WTC11 (cell line): ENCODE measurements at regions not wholly inside any gene's neighbourhood (a gene's known extent, or its start where the extent isn't known, plus 50 kb on each side); places are given as distances from the start of the nearest gene placed in this dataset.

Source experiments
- ATAC-seq: fragments of 200-7000 bp; cut with Tn5 transposase; 2 replicates; pipeline ENCODE4 v1.10.0; 2021; ENCODE audit warnings: mild to moderate bottlenecking, moderate library complexity
- CTCF ChIA-PET: fragments of 300-600 bp; sonication (Branson Sonifier 250); formaldehyde crosslinking; loops from one replicate; lab custom pipeline; 2021; ENCODE audit warnings: antibody characterized with exemption; lab: Charles Lee
- POLR2A ChIA-PET: fragments of 350-600 bp; sonication (Branson Sonifier 250); formaldehyde crosslinking; loops from one replicate; lab custom pipeline; 2021; ENCODE audit warnings: antibody characterized with exemption; lab: Charles Lee
- DNase-seq: peaks from one replicate; pipeline ENCODE4 v3.0.0; 2021; ENCODE audit warnings: low spot score
- H3K27ac Mint-ChIP-seq: 2 replicates; pipeline ENCODE4 v1.8.0; 2021; ENCODE audit warnings: mixed read lengths
- H3K27me3 Mint-ChIP-seq: 2 replicates; pipeline ENCODE4 v1.8.0; 2021; ENCODE audit warnings: low read depth, mild to moderate bottlenecking, moderate library complexity, mixed read lengths
- H3K36me3 Mint-ChIP-seq: 2 replicates; pipeline ENCODE4 v1.8.0; 2021; ENCODE audit warnings: mixed read lengths
- H3K4me1 Mint-ChIP-seq: 2 replicates; pipeline ENCODE4 v1.8.0; 2022; ENCODE audit warnings: mixed read lengths
- H3K4me3 Mint-ChIP-seq: 2 replicates; pipeline ENCODE4 v1.8.0; 2021; ENCODE audit warnings: mild to moderate bottlenecking, moderate library complexity, mixed read lengths
- H3K9me3 Mint-ChIP-seq: 2 replicates; pipeline ENCODE4 v1.8.0; 2021; ENCODE audit warnings: mixed read lengths
- ATF1 ChIP-seq: sonication (generic); formaldehyde crosslinking; IDR thresholded peaks from 2 replicates; pipeline ENCODE4 v1.8.1; 2023; ENCODE audit warnings: mild to moderate bottlenecking, moderate library complexity, missing genetic modification reagents
- ELF4 ChIP-seq: sonication (generic); formaldehyde crosslinking; IDR thresholded peaks from 2 replicates; pipeline ENCODE4 v1.8.1; 2022; ENCODE audit warnings: low read depth, mild to moderate bottlenecking, moderate library complexity, missing genetic modification reagents
- ESRRA ChIP-seq: sonication (generic); formaldehyde crosslinking; IDR thresholded peaks from 2 replicates; pipeline ENCODE4 v1.8.1; 2022; ENCODE audit warnings: mild to moderate bottlenecking, missing genetic modification reagents, borderline replicate concordance
- KAT7 ChIP-seq: sonication (generic); formaldehyde crosslinking; IDR thresholded peaks from 2 replicates; pipeline ENCODE4 v1.8.1; 2023; ENCODE audit warnings: missing genetic modification reagents, mild to moderate bottlenecking, borderline replicate concordance
- NFATC4 ChIP-seq: fragments of 250-450 bp; sonication (Bioruptor Pico); IDR thresholded peaks from 2 replicates; pipeline ENCODE4 v1.9.0; 2021; ENCODE audit warnings: mild to moderate bottlenecking
- NFE2L1 ChIP-seq: sonication (generic); formaldehyde crosslinking; IDR thresholded peaks from 2 replicates; pipeline ENCODE4 v1.8.1; 2023; ENCODE audit warnings: missing genetic modification reagents
- RORB ChIP-seq: fragments of 250-450 bp; sonication (Bioruptor Pico); IDR thresholded peaks from 2 replicates; pipeline ENCODE4 v1.9.0; 2021; ENCODE audit warnings: mild to moderate bottlenecking
- SMAD4 ChIP-seq: sonication (generic); formaldehyde crosslinking; IDR thresholded peaks from 2 replicates; pipeline ENCODE4 v1.8.0; 2022; ENCODE audit warnings: mild to moderate bottlenecking, missing genetic modification reagents
- SP1 ChIP-seq: sonication (generic); formaldehyde crosslinking; conservative IDR thresholded peaks from 2 replicates; pipeline ENCODE4 v1.8.1; 2022; ENCODE audit warnings: missing genetic modification reagents
- TF ChIP-seq, protein P1 (sequence below): sonication (generic); formaldehyde crosslinking; conservative IDR thresholded peaks from 2 replicates; pipeline ENCODE4 v1.8.1; 2022; ENCODE audit warnings: mild to moderate bottlenecking, missing genetic modification reagents
- TF ChIP-seq, protein P2 (sequence below): sonication (generic); formaldehyde crosslinking; IDR thresholded peaks from 2 replicates; pipeline ENCODE4 v1.8.1; 2023; ENCODE audit warnings: mild to moderate bottlenecking, missing genetic modification reagents
- TF ChIP-seq, protein P3 (sequence below): sonication (generic); formaldehyde crosslinking; IDR thresholded peaks from 2 replicates; pipeline ENCODE4 v1.8.1; 2023; ENCODE audit warnings: mild to moderate bottlenecking, missing genetic modification reagents, moderate library complexity
- TF ChIP-seq, protein P4 (sequence below): sonication (generic); formaldehyde crosslinking; IDR thresholded peaks from 2 replicates; pipeline ENCODE4 v1.8.0; 2023; ENCODE audit warnings: missing genetic modification reagents
- TF ChIP-seq, protein P5 (sequence below): sonication (generic); formaldehyde crosslinking; IDR thresholded peaks from 2 replicates; pipeline ENCODE4 v1.8.1; 2023; ENCODE audit warnings: mild to moderate bottlenecking, missing genetic modification reagents
- TF ChIP-seq, protein P6 (sequence below): sonication (generic); formaldehyde crosslinking; IDR thresholded peaks from 2 replicates; pipeline ENCODE4 v1.8.1; 2022; ENCODE audit warnings: mild to moderate bottlenecking, missing genetic modification reagents, moderate library complexity, borderline replicate concordance
- TF ChIP-seq, protein P7 (sequence below): fragments of 250-450 bp; sonication (Bioruptor Pico); IDR thresholded peaks from 2 replicates; pipeline ENCODE4 v1.8.0; 2021; ENCODE audit warnings: mild to moderate bottlenecking
- TF ChIP-seq, protein P8 (sequence below): fragments of 250-450 bp; sonication (Bioruptor Pico); IDR thresholded peaks from 2 replicates; pipeline ENCODE4 v2.1.2; 2022; ENCODE audit warnings: mild to moderate bottlenecking, moderate library complexity

DNA sequence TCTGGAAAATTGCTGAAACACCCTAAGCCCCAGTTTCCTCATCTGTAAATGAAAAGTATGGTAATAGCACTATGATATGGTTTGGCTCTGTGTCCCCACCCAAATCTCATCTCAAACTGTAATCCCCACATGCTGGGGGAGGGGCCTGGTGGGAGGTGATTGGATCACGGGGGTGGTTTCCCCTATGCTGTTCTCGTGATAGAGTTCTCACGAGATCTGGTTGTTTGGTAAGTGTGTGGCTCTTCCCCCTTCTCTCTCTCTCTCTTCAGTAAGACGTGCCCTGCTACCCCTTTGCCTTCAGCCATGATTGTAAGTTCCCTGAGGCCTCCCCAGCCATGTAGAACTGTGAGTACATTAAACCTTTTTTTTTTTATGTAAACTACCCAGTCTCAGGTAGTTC, 490.7 kb downstream of the TMEM114 start (continued):
- TF ChIP-seq, protein P1, sequence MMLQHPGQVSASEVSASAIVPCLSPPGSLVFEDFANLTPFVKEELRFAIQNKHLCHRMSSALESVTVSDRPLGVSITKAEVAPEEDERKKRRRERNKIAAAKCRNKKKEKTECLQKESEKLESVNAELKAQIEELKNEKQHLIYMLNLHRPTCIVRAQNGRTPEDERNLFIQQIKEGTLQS (CRISPR knock-in tag), result no peak

DNA sequence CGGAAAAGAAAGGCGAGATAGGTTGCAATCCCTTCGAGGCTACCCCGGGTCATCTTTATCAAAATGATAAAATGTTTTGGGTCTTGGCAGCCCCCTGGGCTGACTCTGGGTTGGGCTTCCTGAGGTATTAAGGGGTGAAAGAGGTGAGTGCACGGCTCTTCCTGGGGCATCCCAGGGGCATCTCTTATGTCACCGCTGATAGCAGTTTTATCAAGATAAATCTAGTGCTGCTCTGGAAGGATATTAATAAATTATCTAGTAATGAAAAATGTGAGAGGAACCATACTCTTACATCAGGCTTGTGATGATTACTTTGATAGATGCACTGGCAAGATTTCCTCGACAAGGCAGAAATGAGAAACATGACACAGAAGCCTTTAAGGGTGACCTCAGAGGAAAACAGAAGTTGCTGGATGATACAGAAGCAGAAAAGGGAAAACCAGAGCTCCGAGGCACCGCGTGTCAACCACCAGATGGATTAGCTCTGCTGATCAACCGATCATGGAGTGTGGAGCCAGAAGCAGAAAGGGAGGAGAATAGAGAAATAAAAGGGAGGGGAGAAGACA, 491.3 kb downstream of the TMEM114 start:
- POLR2A ChIA-PET, result no interaction called here
- H3K4me3 Mint-ChIP-seq, result no peak overlapping the region
- no peak for ATAC-seq

More for the DNA sequence above, 491.3 kb downstream of the TMEM114 start:
- DNase-seq, result no peak
- H3K27ac Mint-ChIP-seq, result no peak overlapping the region
- no peaks in the 10 kb centered on the region for H3K4me1 Mint-ChIP-seq
- H3K9me3 Mint-ChIP-seq, result peaks cover 83% of the 10 kb centered on the region
- H3K27me3 Mint-ChIP-seq, result peaks cover 20% of the 10 kb centered on the region
- peaks cover 70% of the 10 kb centered on the region for H3K36me3 Mint-ChIP-seq
- CTCF ChIA-PET, result no interaction called here
- no peak for TF ChIP-seq ELF4
- no peak for TF ChIP-seq NFE2L1 (CRISPR knock-in tag)
- TF ChIP-seq ATF1 (CRISPR knock-in tag), result no peak
- TF ChIP-seq ESRRA (CRISPR knock-in tag), result no peak
- TF ChIP-seq SP1 (CRISPR knock-in tag), result no peak
- no peak for TF ChIP-seq KAT7 (CRISPR knock-in tag)
- TF ChIP-seq, protein P2, sequence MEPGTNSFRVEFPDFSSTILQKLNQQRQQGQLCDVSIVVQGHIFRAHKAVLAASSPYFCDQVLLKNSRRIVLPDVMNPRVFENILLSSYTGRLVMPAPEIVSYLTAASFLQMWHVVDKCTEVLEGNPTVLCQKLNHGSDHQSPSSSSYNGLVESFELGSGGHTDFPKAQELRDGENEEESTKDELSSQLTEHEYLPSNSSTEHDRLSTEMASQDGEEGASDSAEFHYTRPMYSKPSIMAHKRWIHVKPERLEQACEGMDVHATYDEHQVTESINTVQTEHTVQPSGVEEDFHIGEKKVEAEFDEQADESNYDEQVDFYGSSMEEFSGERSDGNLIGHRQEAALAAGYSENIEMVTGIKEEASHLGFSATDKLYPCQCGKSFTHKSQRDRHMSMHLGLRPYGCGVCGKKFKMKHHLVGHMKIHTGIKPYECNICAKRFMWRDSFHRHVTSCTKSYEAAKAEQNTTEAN (CRISPR knock-in tag), result no peak
- TF ChIP-seq, protein P3, sequence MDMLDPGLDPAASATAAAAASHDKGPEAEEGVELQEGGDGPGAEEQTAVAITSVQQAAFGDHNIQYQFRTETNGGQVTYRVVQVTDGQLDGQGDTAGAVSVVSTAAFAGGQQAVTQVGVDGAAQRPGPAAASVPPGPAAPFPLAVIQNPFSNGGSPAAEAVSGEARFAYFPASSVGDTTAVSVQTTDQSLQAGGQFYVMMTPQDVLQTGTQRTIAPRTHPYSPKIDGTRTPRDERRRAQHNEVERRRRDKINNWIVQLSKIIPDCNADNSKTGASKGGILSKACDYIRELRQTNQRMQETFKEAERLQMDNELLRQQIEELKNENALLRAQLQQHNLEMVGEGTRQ (CRISPR knock-in tag), result no peak
- no peak for TF ChIP-seq SMAD4
- no peak for TF ChIP-seq RORB (CRISPR knock-in tag)
- TF ChIP-seq NFATC4, result no peak
- TF ChIP-seq, protein P4, sequence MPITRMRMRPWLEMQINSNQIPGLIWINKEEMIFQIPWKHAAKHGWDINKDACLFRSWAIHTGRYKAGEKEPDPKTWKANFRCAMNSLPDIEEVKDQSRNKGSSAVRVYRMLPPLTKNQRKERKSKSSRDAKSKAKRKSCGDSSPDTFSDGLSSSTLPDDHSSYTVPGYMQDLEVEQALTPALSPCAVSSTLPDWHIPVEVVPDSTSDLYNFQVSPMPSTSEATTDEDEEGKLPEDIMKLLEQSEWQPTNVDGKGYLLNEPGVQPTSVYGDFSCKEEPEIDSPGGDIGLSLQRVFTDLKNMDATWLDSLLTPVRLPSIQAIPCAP (CRISPR knock-in tag), result no peak
- TF ChIP-seq, protein P5, sequence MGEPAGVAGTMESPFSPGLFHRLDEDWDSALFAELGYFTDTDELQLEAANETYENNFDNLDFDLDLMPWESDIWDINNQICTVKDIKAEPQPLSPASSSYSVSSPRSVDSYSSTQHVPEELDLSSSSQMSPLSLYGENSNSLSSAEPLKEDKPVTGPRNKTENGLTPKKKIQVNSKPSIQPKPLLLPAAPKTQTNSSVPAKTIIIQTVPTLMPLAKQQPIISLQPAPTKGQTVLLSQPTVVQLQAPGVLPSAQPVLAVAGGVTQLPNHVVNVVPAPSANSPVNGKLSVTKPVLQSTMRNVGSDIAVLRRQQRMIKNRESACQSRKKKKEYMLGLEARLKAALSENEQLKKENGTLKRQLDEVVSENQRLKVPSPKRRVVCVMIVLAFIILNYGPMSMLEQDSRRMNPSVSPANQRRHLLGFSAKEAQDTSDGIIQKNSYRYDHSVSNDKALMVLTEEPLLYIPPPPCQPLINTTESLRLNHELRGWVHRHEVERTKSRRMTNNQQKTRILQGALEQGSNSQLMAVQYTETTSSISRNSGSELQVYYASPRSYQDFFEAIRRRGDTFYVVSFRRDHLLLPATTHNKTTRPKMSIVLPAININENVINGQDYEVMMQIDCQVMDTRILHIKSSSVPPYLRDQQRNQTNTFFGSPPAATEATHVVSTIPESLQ (CRISPR knock-in tag), result no peak
- TF ChIP-seq, protein P6, sequence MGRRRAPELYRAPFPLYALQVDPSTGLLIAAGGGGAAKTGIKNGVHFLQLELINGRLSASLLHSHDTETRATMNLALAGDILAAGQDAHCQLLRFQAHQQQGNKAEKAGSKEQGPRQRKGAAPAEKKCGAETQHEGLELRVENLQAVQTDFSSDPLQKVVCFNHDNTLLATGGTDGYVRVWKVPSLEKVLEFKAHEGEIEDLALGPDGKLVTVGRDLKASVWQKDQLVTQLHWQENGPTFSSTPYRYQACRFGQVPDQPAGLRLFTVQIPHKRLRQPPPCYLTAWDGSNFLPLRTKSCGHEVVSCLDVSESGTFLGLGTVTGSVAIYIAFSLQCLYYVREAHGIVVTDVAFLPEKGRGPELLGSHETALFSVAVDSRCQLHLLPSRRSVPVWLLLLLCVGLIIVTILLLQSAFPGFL, result no peak
- TF ChIP-seq, protein P7, sequence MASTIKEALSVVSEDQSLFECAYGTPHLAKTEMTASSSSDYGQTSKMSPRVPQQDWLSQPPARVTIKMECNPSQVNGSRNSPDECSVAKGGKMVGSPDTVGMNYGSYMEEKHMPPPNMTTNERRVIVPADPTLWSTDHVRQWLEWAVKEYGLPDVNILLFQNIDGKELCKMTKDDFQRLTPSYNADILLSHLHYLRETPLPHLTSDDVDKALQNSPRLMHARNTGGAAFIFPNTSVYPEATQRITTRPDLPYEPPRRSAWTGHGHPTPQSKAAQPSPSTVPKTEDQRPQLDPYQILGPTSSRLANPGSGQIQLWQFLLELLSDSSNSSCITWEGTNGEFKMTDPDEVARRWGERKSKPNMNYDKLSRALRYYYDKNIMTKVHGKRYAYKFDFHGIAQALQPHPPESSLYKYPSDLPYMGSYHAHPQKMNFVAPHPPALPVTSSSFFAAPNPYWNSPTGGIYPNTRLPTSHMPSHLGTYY, result no peak
- TF ChIP-seq, protein P8, sequence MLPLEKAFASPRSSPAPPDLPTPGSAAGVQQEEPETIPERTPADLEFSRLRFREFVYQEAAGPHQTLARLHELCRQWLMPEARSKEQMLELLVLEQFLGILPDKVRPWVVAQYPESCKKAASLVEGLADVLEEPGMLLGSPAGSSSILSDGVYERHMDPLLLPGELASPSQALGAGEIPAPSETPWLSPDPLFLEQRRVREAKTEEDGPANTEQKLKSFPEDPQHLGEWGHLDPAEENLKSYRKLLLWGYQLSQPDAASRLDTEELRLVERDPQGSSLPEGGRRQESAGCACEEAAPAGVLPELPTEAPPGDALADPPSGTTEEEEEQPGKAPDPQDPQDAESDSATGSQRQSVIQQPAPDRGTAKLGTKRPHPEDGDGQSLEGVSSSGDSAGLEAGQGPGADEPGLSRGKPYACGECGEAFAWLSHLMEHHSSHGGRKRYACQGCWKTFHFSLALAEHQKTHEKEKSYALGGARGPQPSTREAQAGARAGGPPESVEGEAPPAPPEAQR, result no peak
